IMR-90 (cell line): ENCODE measurements at regions not wholly inside any gene's neighbourhood (a gene's known extent, or its start where the extent isn't known, plus 50 kb on each side); places are given as distances from the start of the nearest gene placed in this dataset.
A peak's percentile ranks its signal among the peaks of the same experiment; 100 is the strongest.

ENCODE experiments used
- ATAC-seq: fragments of 200-7000 bp; cut with Tn5 transposase; 2 replicates; pipeline ENCODE4 v1.9.1; 2020; ENCODE audit warnings: low read depth, mild to moderate bottlenecking, moderate library complexity
- BruUV-seq: library from RNA; stranded (reverse); fragments of 400-500 nt; replicated peaks from 2 replicates; lab custom pipeline; 2021; lab: Mats Ljungman, UMichigan
- CTCF ChIA-PET: fragments of 300-600 bp; formaldehyde crosslinking; extraction: SDS; loops from one replicate; lab custom pipeline; 2021; ENCODE audit warnings: antibody characterized with exemption; lab: Yijun Ruan, JAX
- POLR2A ChIA-PET: fragments of 300-600 bp; sonication (Branson Sonifier 250); formaldehyde crosslinking; loops from one replicate; lab custom pipeline; 2022; ENCODE audit warnings: antibody characterized with exemption; ENCODE audit not compliant: unreplicated experiment; lab: Charles Lee
- DNase-seq: peaks from one replicate; pipeline ENCODE4 v3.0.0; 2013
- H2AFZ ChIP-seq: replicated peaks from 2 replicates; pipeline ENCODE3; 2013; ENCODE audit warnings: low read length, mild to moderate bottlenecking; ENCODE audit not compliant: poor library complexity
- H2AK5ac ChIP-seq: 2 replicates; pipeline ENCODE4 v1.6.1; 2013; ENCODE audit warnings: low read depth, low read length, inconsistent platforms
- H2AK9ac ChIP-seq: replicated peaks from 2 replicates; pipeline ENCODE3; 2013; ENCODE audit warnings: mild to moderate bottlenecking, low read depth, low read length, moderate library complexity; ENCODE audit not compliant: poor library complexity
- H2BK120ac ChIP-seq: 2 replicates; pipeline ENCODE4 v1.6.1; 2013; ENCODE audit warnings: low read depth, low read length, inconsistent platforms
- H2BK15ac ChIP-seq: 3 replicates; pipeline ENCODE4 v1.6.1; 2013; ENCODE audit warnings: low read depth, low read length, inconsistent platforms
- H2BK20ac ChIP-seq: 2 replicates; pipeline ENCODE4 v1.6.1; 2013; ENCODE audit warnings: low read depth, mild to moderate bottlenecking, inconsistent platforms, low read length, moderate library complexity
- H2BK5ac ChIP-seq: 2 replicates; pipeline ENCODE4 v1.6.1; 2013; ENCODE audit warnings: mild to moderate bottlenecking, low read depth, low read length, inconsistent platforms; ENCODE audit not compliant: poor library complexity, severe bottlenecking
- H3K14ac ChIP-seq: replicated peaks from 2 replicates; pipeline ENCODE4 v1.6.1; 2013; ENCODE audit warnings: low read depth, low read length, inconsistent platforms
- H3K18ac ChIP-seq: 2 replicates; pipeline ENCODE4 v1.6.1; 2013; ENCODE audit warnings: low read depth, low read length, control low read depth
- H3K23ac ChIP-seq: 2 replicates; pipeline ENCODE4 v1.6.1; 2013; ENCODE audit warnings: low read depth, low read length, inconsistent platforms
- H3K27ac ChIP-seq: 2 replicates; pipeline ENCODE4 v1.5.1; 2013; ENCODE audit warnings: mild to moderate bottlenecking, control low read depth, low read length; ENCODE audit not compliant: insufficient read depth
- H3K27me3 ChIP-seq: 2 replicates; pipeline ENCODE4 v1.6.1; 2013; ENCODE audit warnings: low read length; ENCODE audit not compliant: control insufficient read depth, insufficient read depth
- H3K36me3 ChIP-seq: 2 replicates; pipeline ENCODE4 v1.6.1; 2013; ENCODE audit warnings: low read length, mixed read lengths; ENCODE audit not compliant: control insufficient read depth, insufficient read depth
- H3K4ac ChIP-seq: 2 replicates; pipeline ENCODE4 v1.6.1; 2013; ENCODE audit warnings: low read depth, low read length, inconsistent platforms
- H3K4me1 ChIP-seq: 2 replicates; pipeline ENCODE4 v1.6.1; 2013; ENCODE audit warnings: low read length, mixed read lengths; ENCODE audit not compliant: control insufficient read depth, insufficient read depth
- H3K4me2 ChIP-seq: 2 replicates; pipeline ENCODE4 v1.6.1; 2013; ENCODE audit warnings: low read depth, mild to moderate bottlenecking, control low read depth, low read length, moderate library complexity
- H3K4me3 ChIP-seq: 2 replicates; pipeline ENCODE4 v1.5.1; 2013; ENCODE audit warnings: low read depth, mild to moderate bottlenecking, control low read depth, low read length, moderate library complexity; ENCODE audit not compliant: insufficient read depth
- H3K56ac ChIP-seq: 2 replicates; pipeline ENCODE4 v1.6.1; 2013; ENCODE audit warnings: low read length, inconsistent platforms; ENCODE audit not compliant: insufficient read depth; ENCODE audit errors: extremely low read depth
- H3K79me1 ChIP-seq, 2 experiments: 2 replicates each; pipeline ENCODE4 v1.6.1; 2013; ENCODE audit warnings: low read length in 2 of 2, inconsistent platforms in 1 of 2, low read depth in 1 of 2
- H3K9ac ChIP-seq: 2 replicates; pipeline ENCODE4 v1.6.1; 2013; ENCODE audit warnings: low read depth, low read length, control low read depth
- H3K9me1 ChIP-seq: 2 replicates; pipeline ENCODE4 v1.6.1; 2013; ENCODE audit warnings: low read length, inconsistent platforms; ENCODE audit not compliant: insufficient read depth
- H3K9me3 ChIP-seq: 2 replicates; pipeline ENCODE4 v1.6.1; 2013; ENCODE audit warnings: low read length; ENCODE audit not compliant: control insufficient read depth, insufficient read depth
- H4K20me1 ChIP-seq: 2 replicates; pipeline ENCODE4 v1.6.1; 2013; ENCODE audit warnings: low read length, inconsistent platforms; ENCODE audit not compliant: insufficient read depth
- H4K5ac ChIP-seq: 2 replicates; pipeline ENCODE4 v1.6.1; 2013; ENCODE audit warnings: mild to moderate bottlenecking, low read depth, low read length, control low read depth
- H4K8ac ChIP-seq, 2 experiments: 2 replicates each; pipeline ENCODE4 v1.6.1; 2013; ENCODE audit warnings: low read depth in 2 of 2, low read length in 2 of 2, control low read depth in 1 of 2, inconsistent platforms in 1 of 2
- H4K91ac ChIP-seq: 2 replicates; pipeline ENCODE4 v1.6.1; 2013; ENCODE audit warnings: low read depth, low read length, inconsistent platforms; ENCODE audit not compliant: insufficient read depth
- CEBPB ChIP-seq: IDR thresholded peaks from 2 replicates; pipeline ENCODE4 v1.6.1; 2012; ENCODE audit warnings: low read depth, low read length, improper control_type of control experiment
- MAFK ChIP-seq: IDR thresholded peaks from 2 replicates; pipeline ENCODE4 v1.6.1; 2012; ENCODE audit warnings: low read depth, low read length, improper control_type of control experiment
- NFE2L2 ChIP-seq: fragments of 150-350 bp; IDR thresholded peaks from 2 replicates; pipeline ENCODE4 v1.6.1; 2016; ENCODE audit warnings: low read depth, mild to moderate bottlenecking, low read length
- WGBS, 2 experiments: methylation state at CpG; one replicate each; pipeline versions ENCODE4 v1.1.5 to v1.1.7; 2013; ENCODE audit warnings: missing lambda C conversion rate in 2 of 2; ENCODE audit not compliant: insufficient read length in 1 of 2; ENCODE audit errors: extremely low coverage in 2 of 2; 5-methylcytosine and 5-hydroxymethylcytosine counted together
- dilution Hi-C: fragments of 300-500 bp; cut with HindIII; formaldehyde crosslinking; loops from one replicate; pipeline ENCODE4 v1.14.3; 2018; ENCODE audit warnings: low sequenced_read_pairs; ENCODE audit not compliant: unreplicated experiment
- in situ Hi-C: fragments of 300-500 bp; cut with MboI; formaldehyde crosslinking; loops from 3 replicates; pipeline ENCODE4 v1.14.3; 2019; ENCODE audit warnings: low sequenced_read_pairs, inconsistent platforms, mixed read lengths
- intact Hi-C: fragments of 100-400 bp; cut with micrococcal nuclease; formaldehyde crosslinking; loops from 2 replicates; pipeline ENCODE4 v1.10.0; 2022
- TF ChIP-seq, protein P1 (sequence below): fragments of 150-350 bp; IDR thresholded peaks from 2 replicates; pipeline ENCODE4 v1.6.1; 2016; ENCODE audit warnings: low read depth, mild to moderate bottlenecking, low read length, moderate library complexity, borderline replicate concordance

- Histone ChIP-seq H3K9me3 (peaks cover 4% of the 10 kb centered on the region), H4K91ac (no peak overlapping the region), H3K9me1 (no peaks in the 10 kb centered on the region), H2AK5ac (no peak overlapping the region), H2AFZ (no peak overlapping the region), H3K4ac (no peak overlapping the region), H3K18ac (no peak overlapping the region), H2BK20ac (no peak overlapping the region), H3K4me2 (no peak overlapping the region), H3K56ac (no peak overlapping the region), H2BK15ac (no peak overlapping the region), H3K79me1 (no peaks in the 10 kb centered on the region), H3K9ac (no peak overlapping the region), H3K4me3 (no peak overlapping the region), H2AK9ac (peak overlapping the region; percentile 15), H2BK5ac (no peak overlapping the region), H3K14ac (no peak overlapping the region), H2BK120ac (no peak overlapping the region), H3K36me3 (no peaks in the 10 kb centered on the region), H3K27me3 (peaks cover 21% of the 10 kb centered on the region), H4K20me1 (no peaks in the 10 kb centered on the region), H3K4me1 (peaks cover 4% of the 10 kb centered on the region; the same call in 1 of the 2 replicates), H3K27ac (no peak overlapping the region), H4K8ac (no peak overlapping the region), H4K5ac (no peak overlapping the region), H3K23ac (peak overlapping the region; percentile 33; the same call in 1 of the 2 replicates)
- ATAC-seq: no peak
- 80% methylated on average over 1 of the region's 8 CpGs; no CpG with 5 or more reads in 1 of the 2 experiments for WGBS, 2 experiments
- CTCF ChIA-PET: no interaction called here
- intact Hi-C loops: no loop called here
- no TSS peak for BruUV-seq
- DNase-seq: no peak
- no peak for TF ChIP-seq CEBPB
- TF ChIP-seq, protein P1, sequence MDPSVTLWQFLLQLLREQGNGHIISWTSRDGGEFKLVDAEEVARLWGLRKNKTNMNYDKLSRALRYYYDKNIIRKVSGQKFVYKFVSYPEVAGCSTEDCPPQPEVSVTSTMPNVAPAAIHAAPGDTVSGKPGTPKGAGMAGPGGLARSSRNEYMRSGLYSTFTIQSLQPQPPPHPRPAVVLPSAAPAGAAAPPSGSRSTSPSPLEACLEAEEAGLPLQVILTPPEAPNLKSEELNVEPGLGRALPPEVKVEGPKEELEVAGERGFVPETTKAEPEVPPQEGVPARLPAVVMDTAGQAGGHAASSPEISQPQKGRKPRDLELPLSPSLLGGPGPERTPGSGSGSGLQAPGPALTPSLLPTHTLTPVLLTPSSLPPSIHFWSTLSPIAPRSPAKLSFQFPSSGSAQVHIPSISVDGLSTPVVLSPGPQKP: no peak
- TF ChIP-seq NFE2L2: no peak
- TF ChIP-seq MAFK: no peak
- in situ Hi-C loops: loop anchor here (25.0 kb wide), 1 partner anchor 614 kb away; the partner anchor contains the start of genes LNX2 and POLR1D
- POLR2A ChIA-PET: no interaction called here
- dilution Hi-C loops: no loop called here
These were observed 173.3 kb downstream of the USP12 start for GRCh38 chr13:26998292-26998691.
